ENCODE measurements at regions not wholly inside any gene's neighbourhood (a gene's known extent, or its start where the extent isn't known, plus 50 kb on each side); places are given as distances from the start of the nearest gene placed in this dataset.
A peak's percentile ranks its signal among the peaks of the same experiment; 100 is the strongest.

GRCh38 chr14:34336501-34336900, 125.5 kb downstream of the SPTSSA start:
- TF ChIP-seq, protein P1, sequence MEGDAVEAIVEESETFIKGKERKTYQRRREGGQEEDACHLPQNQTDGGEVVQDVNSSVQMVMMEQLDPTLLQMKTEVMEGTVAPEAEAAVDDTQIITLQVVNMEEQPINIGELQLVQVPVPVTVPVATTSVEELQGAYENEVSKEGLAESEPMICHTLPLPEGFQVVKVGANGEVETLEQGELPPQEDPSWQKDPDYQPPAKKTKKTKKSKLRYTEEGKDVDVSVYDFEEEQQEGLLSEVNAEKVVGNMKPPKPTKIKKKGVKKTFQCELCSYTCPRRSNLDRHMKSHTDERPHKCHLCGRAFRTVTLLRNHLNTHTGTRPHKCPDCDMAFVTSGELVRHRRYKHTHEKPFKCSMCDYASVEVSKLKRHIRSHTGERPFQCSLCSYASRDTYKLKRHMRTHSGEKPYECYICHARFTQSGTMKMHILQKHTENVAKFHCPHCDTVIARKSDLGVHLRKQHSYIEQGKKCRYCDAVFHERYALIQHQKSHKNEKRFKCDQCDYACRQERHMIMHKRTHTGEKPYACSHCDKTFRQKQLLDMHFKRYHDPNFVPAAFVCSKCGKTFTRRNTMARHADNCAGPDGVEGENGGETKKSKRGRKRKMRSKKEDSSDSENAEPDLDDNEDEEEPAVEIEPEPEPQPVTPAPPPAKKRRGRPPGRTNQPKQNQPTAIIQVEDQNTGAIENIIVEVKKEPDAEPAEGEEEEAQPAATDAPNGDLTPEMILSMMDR (conservative IDR thresholded peaks at IDR 0.05; ENCODE audit: low read length) = no peak
- no peak overlapping the region for H3K4me3 ChIP-seq (ENCODE audit: low read length)
- DNase-seq (ENCODE audit: low read depth) = no peak

DNA sequence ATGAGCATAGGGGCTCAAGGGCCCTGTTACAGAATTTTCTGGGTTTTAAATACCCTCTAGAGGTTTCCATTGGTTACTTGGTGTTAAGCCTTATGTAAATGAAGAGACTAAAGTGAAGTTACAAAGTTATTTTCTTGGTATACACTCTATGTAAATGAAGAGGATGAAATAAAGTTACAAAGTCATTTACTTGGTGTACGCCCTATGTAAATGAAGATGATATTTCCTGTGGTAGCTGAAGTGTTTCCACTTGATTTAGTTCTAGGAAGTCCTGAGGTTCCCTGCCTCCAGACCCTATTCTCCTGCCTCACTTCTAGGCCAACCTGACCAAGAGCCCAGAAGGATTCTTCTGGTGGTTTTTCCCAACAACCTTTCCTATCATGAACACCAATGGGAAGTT, 126.1 kb downstream of the SPTSSA start:
- TF ChIP-seq, protein P1 (conservative IDR thresholded peaks at IDR 0.05; ENCODE audit: low read length) = no peak
- no peak overlapping the region for H3K4me3 ChIP-seq (ENCODE audit: low read length)
- no peak for DNase-seq (ENCODE audit: low read depth)

DNA sequence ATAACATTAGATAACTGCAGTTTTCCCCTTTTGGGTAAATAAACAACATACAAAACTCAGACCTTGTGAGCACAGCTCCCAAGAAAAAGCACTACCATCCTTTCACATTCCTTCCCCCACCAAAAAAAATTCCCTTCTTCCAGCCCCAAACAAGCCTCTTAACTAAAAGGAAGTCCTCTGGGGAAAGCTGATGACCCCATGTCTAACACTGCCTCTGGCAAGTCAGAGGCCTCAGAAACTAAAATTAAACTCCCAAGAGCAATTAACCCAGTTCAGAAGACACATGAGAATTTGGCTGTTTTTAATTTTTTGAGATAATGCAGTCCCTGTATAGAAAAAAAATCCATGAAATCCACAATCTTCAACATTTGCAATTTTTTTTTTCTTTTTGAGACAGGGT, 127.7 kb downstream of the SPTSSA start:
- TF ChIP-seq, protein P1 (conservative IDR thresholded peaks at IDR 0.05; ENCODE audit: low read length) = no peak
- DNase-seq (ENCODE audit: low read depth) = no peak
- no peak overlapping the region for H3K4me3 ChIP-seq (ENCODE audit: low read length)

DNA sequence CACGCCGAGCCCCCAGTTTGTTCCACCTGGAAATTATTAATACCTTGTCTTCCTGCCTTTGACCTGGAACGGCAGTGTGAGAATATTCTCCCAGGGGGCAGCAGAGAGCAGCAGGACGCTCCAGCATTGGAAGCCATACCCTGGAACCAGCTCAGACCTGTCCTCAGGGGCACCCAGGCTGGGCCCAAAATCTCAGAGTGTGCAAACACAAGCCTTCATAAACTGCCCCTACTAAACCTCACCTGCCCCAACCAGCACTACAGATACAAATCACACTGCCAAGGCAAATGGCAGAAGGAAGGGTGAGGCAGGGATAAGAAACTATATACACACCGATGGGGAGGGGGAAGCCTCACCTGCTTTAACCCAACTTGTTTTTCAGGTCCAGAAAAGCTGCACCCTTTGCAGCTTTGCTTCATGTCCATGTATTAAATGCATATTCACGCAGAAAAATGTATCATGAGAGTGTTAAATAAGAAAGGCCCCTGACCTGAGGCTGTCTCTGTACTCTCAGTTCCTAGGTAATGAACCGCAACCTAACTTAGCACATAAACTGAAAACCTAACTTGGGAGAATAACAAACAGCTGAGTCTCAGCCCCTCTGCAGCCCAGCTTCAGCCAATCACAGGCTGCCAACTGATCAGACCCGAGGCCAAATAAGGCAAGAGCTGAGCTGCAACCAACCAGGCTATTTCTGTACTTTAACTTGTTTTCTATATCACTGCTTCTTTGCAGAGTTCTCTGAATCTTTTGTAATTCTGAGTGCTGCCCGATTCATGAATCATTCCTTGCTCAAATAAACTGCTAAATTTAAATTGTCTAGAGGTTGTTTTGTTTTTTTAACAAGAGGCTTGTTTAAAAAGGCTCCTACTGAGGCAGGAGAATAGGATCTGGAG, 130.1 kb downstream of the SPTSSA start:
- TF ChIP-seq, protein P1 (conservative IDR thresholded peaks at IDR 0.05; ENCODE audit: low read length) = peak; percentile 82
- DNase-seq (ENCODE audit: low read depth) = peak; percentile 20
- H3K4me3 ChIP-seq (ENCODE audit: low read length) = no peak overlapping the region

- no peak overlapping the region for H3K4me3 ChIP-seq (ENCODE audit: low read length)
- DNase-seq (ENCODE audit: low read depth) = no peak
Observed at GRCh38 chr14:34330846-34331245, 131.2 kb downstream of the SPTSSA start.

DNA sequence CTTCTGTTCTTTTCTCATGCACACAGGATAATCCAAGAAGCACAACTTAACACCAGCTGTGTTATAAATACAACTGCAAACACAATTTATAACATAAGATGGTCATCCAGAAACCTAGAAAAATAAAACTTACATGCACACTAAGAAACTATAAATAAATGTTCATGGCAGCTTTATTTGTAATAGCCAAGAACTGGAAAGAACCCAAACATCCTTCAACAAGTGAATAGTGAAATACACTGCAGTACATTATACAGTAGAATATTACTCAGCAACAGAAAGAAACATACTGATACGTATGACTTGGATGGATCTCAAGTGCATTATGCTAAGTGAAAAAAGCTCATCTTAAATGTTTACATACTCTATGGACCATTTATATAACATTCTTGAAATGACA, 132.7 kb downstream of the SPTSSA start:
- TF ChIP-seq, protein P1 (conservative IDR thresholded peaks at IDR 0.05; ENCODE audit: low read length) = no peak
- H3K4me3 ChIP-seq (ENCODE audit: low read length) = no peak overlapping the region
- DNase-seq (ENCODE audit: low read depth) = no peak

More at GRCh38 chr14:34330846-34331245, 131.2 kb downstream of the SPTSSA start:
- TF ChIP-seq, protein P1 (conservative IDR thresholded peaks at IDR 0.05; ENCODE audit: low read length) = no peak

DNA sequence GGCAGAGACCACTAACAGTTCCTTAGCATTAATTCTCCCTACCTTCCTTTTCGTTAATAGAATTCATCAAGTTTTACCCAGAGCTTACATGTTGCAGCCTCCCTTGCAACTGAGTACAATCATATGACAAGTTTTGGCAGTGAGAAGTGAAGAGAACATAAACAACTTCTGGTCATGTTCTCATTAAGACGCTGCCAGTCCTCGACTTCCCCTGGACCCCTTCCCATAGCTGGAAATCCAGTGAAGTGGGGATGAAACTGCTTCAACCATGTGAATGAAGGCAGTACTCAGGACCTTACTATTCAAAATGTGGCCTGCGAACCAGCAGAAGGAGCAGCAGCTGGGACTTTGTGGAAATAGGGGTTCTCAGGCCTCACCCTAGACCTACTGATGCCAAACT, 133.9 kb downstream of the SPTSSA start:
- no peak for DNase-seq (ENCODE audit: low read depth)
- no peak overlapping the region for H3K4me3 ChIP-seq (ENCODE audit: low read length)
- TF ChIP-seq, protein P1 (conservative IDR thresholded peaks at IDR 0.05; ENCODE audit: low read length) = no peak
